ENCODE measurements at regions not wholly inside any gene's neighbourhood (a gene's known extent, or its start where the extent isn't known, plus 50 kb on each side); places are given as distances from the start of the nearest gene placed in this dataset.

DNA sequence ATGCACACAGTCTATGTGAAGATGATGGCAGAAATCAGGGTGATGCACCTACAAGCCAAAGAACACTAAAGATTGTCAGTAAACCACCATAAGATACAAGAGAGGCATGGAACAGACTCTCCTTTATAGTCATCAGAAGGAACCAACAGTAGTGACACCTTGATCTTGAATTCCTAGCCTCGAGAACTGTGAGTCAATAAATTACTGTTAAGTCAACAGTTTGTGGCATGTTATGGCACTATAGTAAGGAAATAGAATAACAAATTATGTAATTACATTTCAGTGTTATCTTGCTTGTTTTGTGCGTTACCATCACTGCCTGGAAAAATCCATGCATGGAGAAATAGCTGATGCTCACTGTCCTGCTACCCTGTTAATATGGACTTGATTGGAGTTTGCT is 110.2 kb upstream of the LRP1B start:
- DNase-seq (ENCODE audit: low read depth in 2 of 2) = no peak
- TF ChIP-seq, protein P1, sequence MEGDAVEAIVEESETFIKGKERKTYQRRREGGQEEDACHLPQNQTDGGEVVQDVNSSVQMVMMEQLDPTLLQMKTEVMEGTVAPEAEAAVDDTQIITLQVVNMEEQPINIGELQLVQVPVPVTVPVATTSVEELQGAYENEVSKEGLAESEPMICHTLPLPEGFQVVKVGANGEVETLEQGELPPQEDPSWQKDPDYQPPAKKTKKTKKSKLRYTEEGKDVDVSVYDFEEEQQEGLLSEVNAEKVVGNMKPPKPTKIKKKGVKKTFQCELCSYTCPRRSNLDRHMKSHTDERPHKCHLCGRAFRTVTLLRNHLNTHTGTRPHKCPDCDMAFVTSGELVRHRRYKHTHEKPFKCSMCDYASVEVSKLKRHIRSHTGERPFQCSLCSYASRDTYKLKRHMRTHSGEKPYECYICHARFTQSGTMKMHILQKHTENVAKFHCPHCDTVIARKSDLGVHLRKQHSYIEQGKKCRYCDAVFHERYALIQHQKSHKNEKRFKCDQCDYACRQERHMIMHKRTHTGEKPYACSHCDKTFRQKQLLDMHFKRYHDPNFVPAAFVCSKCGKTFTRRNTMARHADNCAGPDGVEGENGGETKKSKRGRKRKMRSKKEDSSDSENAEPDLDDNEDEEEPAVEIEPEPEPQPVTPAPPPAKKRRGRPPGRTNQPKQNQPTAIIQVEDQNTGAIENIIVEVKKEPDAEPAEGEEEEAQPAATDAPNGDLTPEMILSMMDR (IDR thresholded peaks at IDR 0.05; ENCODE audit: low read depth, low read length) = no peak
- no peak overlapping the region for H3K4me3 ChIP-seq (replicated peaks in 1 of 2; ENCODE audit: low read depth in 2 of 2, low read length in 2 of 2)

DNA sequence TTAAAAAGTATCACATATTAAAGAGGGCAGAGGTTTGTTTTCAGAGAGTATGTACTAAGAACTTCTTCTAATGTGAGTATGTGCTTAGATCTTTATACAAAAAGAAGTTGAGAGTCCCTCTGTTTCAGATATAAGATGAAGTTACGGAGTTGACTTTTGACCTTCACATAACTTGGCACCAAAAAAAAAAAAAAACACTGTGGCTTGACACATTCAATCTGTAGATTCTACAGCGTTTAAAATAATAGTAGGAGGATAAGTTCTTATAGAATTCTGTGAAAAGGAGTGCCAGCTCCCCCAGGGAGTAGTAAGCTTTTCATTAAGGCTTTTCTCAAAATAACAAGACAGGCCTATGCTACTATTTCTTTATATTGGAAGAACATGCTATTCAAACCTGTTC is 105.4 kb upstream of the LRP1B start:
- no peak overlapping the region for H3K4me3 ChIP-seq (replicated peaks in 1 of 2; ENCODE audit: low read depth in 2 of 2, low read length in 2 of 2)
- TF ChIP-seq, protein P1 (IDR thresholded peaks at IDR 0.05; ENCODE audit: low read depth, low read length) = no peak
- DNase-seq (ENCODE audit: low read depth in 2 of 2) = no peak

DNA sequence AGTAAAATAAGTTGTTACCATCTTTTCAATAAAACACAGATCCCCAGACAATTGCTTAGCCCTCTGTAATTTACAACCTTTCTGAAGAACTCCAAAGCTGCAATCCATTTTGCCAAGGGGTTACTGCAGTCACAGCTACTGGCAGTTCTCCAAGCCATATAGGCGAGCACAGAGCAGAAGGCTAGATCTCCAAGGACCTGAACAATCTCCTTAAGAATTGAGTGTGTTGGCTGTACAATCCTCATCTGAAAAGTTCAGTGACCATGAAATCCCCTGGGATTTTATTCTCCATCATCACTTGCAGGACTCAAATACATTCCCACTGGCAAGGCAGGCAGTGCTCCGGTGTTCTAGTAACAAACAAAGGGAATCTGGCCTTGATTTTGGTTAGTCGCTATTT is 103.9 kb upstream of the LRP1B start:
- no peak overlapping the region for H3K4me3 ChIP-seq (replicated peaks in 1 of 2; ENCODE audit: low read depth in 2 of 2, low read length in 2 of 2)
- DNase-seq (ENCODE audit: low read depth in 2 of 2) = peak in 1 of 2 donors; percentile 5
- TF ChIP-seq, protein P1 (IDR thresholded peaks at IDR 0.05; ENCODE audit: low read depth, low read length) = no peak

DNA sequence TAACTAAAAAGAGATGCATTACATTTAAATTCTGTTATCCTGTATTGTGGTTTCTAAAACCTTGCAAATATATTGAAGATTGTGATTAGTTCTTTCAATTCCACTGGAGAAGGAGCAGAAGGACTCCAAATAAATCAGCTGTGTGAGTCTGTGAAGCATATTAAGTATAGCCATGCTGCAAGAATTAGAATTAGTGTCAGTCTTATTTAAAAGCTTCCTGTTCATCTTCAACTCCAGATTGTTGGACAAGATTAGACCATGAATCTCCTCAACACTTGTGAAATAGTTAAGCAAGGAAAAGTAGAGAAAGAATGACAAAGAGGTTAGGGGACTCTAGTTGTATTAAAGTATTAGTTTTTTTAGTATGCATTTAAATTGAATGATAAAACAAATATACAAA is 92.5 kb upstream of the LRP1B start:
- no peak for DNase-seq (ENCODE audit: low read depth in 2 of 2)
- TF ChIP-seq, protein P1 (IDR thresholded peaks at IDR 0.05; ENCODE audit: low read depth, low read length) = no peak
- no peak overlapping the region for H3K4me3 ChIP-seq (replicated peaks in 1 of 2; ENCODE audit: low read depth in 2 of 2, low read length in 2 of 2)

DNA sequence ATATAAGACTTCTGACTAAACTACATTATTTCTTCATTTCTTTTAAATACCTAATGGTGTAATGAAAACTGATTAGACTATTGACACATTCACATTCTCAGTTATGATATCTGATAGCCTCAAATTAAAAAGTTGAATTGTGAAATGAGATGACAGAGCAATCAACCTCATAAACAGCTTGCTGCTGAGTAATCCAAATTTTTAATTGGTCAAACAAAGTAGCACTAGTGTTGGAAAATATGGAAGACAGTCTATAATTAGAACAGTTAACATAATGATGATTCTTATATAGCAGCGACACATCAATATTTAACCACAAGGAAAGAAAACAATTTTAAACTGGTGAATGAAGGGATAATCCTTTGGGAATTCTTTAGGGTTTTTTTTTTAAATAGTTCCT is 91.9 kb upstream of the LRP1B start:
- H3K4me3 ChIP-seq (replicated peaks in 1 of 2; ENCODE audit: low read depth in 2 of 2, low read length in 2 of 2) = no peak overlapping the region
- DNase-seq (ENCODE audit: low read depth in 2 of 2) = no peak
- TF ChIP-seq, protein P1 (IDR thresholded peaks at IDR 0.05; ENCODE audit: low read depth, low read length) = no peak

DNA sequence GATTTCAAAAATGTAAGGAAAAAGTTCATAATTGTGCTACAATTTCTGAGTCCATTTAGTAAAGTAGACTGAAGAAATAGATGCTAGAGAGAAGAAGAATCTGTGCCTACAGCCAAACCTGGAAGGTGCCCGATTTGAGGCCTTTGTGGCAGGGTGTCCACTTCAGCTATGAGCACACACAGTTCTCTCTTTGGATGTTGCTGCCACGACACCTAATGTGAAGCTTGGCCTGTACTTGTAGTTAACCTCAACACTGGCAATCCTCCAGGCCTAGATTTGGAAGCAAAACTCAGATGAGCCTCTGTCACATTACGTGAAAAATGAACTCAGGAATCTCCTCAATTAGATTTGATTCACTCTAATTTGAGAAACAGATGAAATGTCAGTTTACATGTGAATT is 90.1 kb upstream of the LRP1B start:
- H3K4me3 ChIP-seq (replicated peaks in 1 of 2; ENCODE audit: low read depth in 2 of 2, low read length in 2 of 2) = no peak overlapping the region
- peak; percentile 1 to 25 for DNase-seq (ENCODE audit: low read depth in 2 of 2)
- TF ChIP-seq, protein P1 (IDR thresholded peaks at IDR 0.05; ENCODE audit: low read depth, low read length) = no peak

DNA sequence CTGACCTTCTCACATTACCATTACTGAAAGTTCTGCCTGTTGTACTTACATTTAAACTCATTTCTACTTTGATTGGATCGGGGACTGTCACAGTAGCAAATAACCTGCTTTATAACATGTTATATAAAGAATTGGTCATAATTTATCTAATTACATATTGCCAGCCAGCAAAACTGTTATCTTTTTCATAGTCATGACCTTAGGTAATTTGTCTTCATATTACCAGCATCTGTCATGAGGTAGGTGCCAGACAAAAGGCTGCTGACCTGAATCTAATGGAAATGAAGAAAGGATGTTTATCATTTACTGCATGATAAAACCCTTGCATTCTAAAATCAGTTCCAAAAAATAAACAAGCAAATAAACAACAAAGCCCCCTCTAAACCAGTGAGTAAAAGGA is 89.4 kb upstream of the LRP1B start:
- DNase-seq (ENCODE audit: low read depth in 2 of 2) = no peak
- no peak overlapping the region for H3K4me3 ChIP-seq (replicated peaks in 1 of 2; ENCODE audit: low read depth in 2 of 2, low read length in 2 of 2)
- TF ChIP-seq, protein P1 (IDR thresholded peaks at IDR 0.05; ENCODE audit: low read depth, low read length) = no peak
